Smooth muscle cell (in vitro differentiated cells): ENCODE measurements at regions not wholly inside any gene's neighbourhood (a gene's known extent, or its start where the extent isn't known, plus 50 kb on each side); places are given as distances from the start of the nearest gene placed in this dataset.

Experiments
- DNase-seq: peaks from one replicate; lab custom pipeline; 2025; ENCODE audit not compliant: unreplicated experiment; lab: John Stamatoyannopoulos, UW
- H2AFZ ChIP-seq: fragments of 200-600 bp; sonication (generic); 2 replicates; pipeline ENCODE4 v1.6.0; 2016; ENCODE audit warnings: antibody characterized with exemption, low read depth, mild to moderate bottlenecking
- H3F3A ChIP-seq: fragments of 200-600 bp; sonication (generic); 2 replicates; pipeline ENCODE4 v1.6.0; 2017; ENCODE audit warnings: antibody characterized with exemption, low read depth
- H3K27ac ChIP-seq: fragments of 200-600 bp; sonication (generic); 2 replicates; pipeline ENCODE4 v1.5.1; 2016; ENCODE audit warnings: low read depth, mild to moderate bottlenecking
- H3K27me3 ChIP-seq: fragments of 200-600 bp; sonication (generic); 2 replicates; pipeline ENCODE4 v1.6.1; 2016; ENCODE audit warnings: low read depth, mild to moderate bottlenecking
- H3K36me3 ChIP-seq: fragments of 200-600 bp; sonication (generic); 2 replicates; pipeline ENCODE4 v1.5.1; 2016; ENCODE audit warnings: low read depth
- H3K4me1 ChIP-seq: fragments of 200-600 bp; sonication (generic); 2 replicates; pipeline ENCODE4 v1.5.1; 2016; ENCODE audit warnings: low read depth
- H3K4me2 ChIP-seq: fragments of 200-600 bp; sonication (generic); 2 replicates; pipeline ENCODE4 v1.6.0; 2016; ENCODE audit warnings: mild to moderate bottlenecking
- H3K4me3 ChIP-seq: fragments of 200-600 bp; sonication (generic); 2 replicates; pipeline ENCODE4 v1.5.1; 2016; ENCODE audit warnings: mild to moderate bottlenecking
- H3K79me2 ChIP-seq: fragments of 200-600 bp; sonication (generic); 2 replicates; pipeline ENCODE4 v1.6.0; 2016; ENCODE audit warnings: low read depth, mild to moderate bottlenecking
- H3K9ac ChIP-seq: fragments of 200-600 bp; sonication (generic); 2 replicates; pipeline ENCODE4 v1.6.0; 2016; ENCODE audit warnings: low read depth
- H3K9me3 ChIP-seq: fragments of 200-600 bp; sonication (generic); replicated peaks from 2 replicates; pipeline ENCODE4 v1.5.1; 2016; ENCODE audit warnings: low read depth
- H4K20me1 ChIP-seq: fragments of 200-600 bp; sonication (generic); 2 replicates; pipeline ENCODE4 v1.6.0; 2016; ENCODE audit warnings: low read depth
- CTCF ChIP-seq: fragments of 200-600 bp; sonication (generic); IDR thresholded peaks from 2 replicates; pipeline ENCODE4 v1.5.1; 2017; ENCODE audit warnings: borderline replicate concordance, mild to moderate bottlenecking, antibody characterized with exemption; ENCODE audit not compliant: insufficient read depth, poor library complexity, severe bottlenecking
- WGBS: methylation state at CpG from one replicate; pipeline ENCODE4 v1.1.7; 2016; ENCODE audit warnings: low lambda C conversion rate; 5-methylcytosine and 5-hydroxymethylcytosine counted together

- no peaks in the 10 kb centered on the region for H3K79me2 ChIP-seq
- H4K20me1 ChIP-seq = no peaks in the 10 kb centered on the region
- no peaks in the 10 kb centered on the region for H3K4me1 ChIP-seq
- DNase-seq = no peak
- no peak overlapping the region for H2AFZ ChIP-seq
- H3K27ac ChIP-seq = no peak overlapping the region
- H3K4me2 ChIP-seq = no peak overlapping the region
- no peaks in the 10 kb centered on the region for H3K9me3 ChIP-seq
- no peaks in the 10 kb centered on the region for H3K27me3 ChIP-seq
- no peak overlapping the region for H3K9ac ChIP-seq
- H3K36me3 ChIP-seq = no peaks in the 10 kb centered on the region
- no peak for TF ChIP-seq CTCF
- no peak overlapping the region for H3K4me3 ChIP-seq
- H3F3A ChIP-seq = no peaks in the 10 kb centered on the region
Measured at GRCh38 chr5:121744577-121744976, 107.1 kb upstream of the FTMT start.

- 75% methylated on average over 1 of the region's 1 CpG for WGBS
- Histone ChIP-seq H3K27me3 (no peaks in the 10 kb centered on the region), H3K4me2 (no peak overlapping the region), H3K36me3 (no peaks in the 10 kb centered on the region), H3K27ac (no peak overlapping the region), H3K79me2 (no peaks in the 10 kb centered on the region), H2AFZ (peak overlapping the region; percentile 6), H3K4me3 (no peak overlapping the region), H3K9ac (no peak overlapping the region), H4K20me1 (no peaks in the 10 kb centered on the region), H3K9me3 (no peaks in the 10 kb centered on the region), H3F3A (no peaks in the 10 kb centered on the region), H3K4me1 (no peaks in the 10 kb centered on the region)
- no peak for DNase-seq
- no peak for TF ChIP-seq CTCF
Measured at GRCh38 chr5:121745407-121745806, 106.3 kb upstream of the FTMT start.

DNA sequence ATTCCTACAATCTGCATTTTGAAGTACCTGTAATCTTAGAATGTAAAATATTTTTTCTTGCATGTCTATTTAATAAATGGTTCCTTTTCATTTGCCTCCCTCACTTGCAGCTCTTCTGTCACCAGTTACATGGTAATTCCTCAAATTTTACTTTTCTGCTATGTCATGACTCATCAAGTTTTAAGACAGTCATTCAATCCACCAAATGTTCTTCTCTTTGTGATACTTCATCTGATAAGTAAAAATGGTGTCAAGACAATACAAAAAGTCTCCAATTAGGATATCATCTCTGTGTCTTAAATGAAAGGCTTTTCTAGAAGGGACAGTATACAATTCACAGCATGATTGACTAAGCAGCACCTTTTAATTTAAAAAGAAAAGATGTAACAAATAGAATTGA, 104.9 kb upstream of the FTMT start:
- Histone ChIP-seq H3K36me3 (no peaks in the 10 kb centered on the region), H3K27ac (no peak overlapping the region), H3K4me1 (no peaks in the 10 kb centered on the region), H3K27me3 (no peaks in the 10 kb centered on the region), H3K9ac (no peak overlapping the region), H3F3A (no peaks in the 10 kb centered on the region), H3K9me3 (no peaks in the 10 kb centered on the region), H3K79me2 (no peaks in the 10 kb centered on the region), H2AFZ (no peak overlapping the region), H4K20me1 (no peaks in the 10 kb centered on the region), H3K4me3 (no peak overlapping the region), H3K4me2 (no peak overlapping the region)
- no peak for DNase-seq
- TF ChIP-seq CTCF = no peak

GRCh38 chr5:121748686-121749085, 103.0 kb upstream of the FTMT start:
- no peaks in the 10 kb centered on the region for H3K79me2 ChIP-seq
- H3K4me1 ChIP-seq = no peaks in the 10 kb centered on the region
- no peaks in the 10 kb centered on the region for H3K27me3 ChIP-seq
- peak overlapping the region; percentile 23 for H2AFZ ChIP-seq
- no peaks in the 10 kb centered on the region for H4K20me1 ChIP-seq
- no peak overlapping the region for H3K4me3 ChIP-seq
- H3K9me3 ChIP-seq = no peaks in the 10 kb centered on the region
- H3F3A ChIP-seq = no peaks in the 10 kb centered on the region
- no peak overlapping the region for H3K27ac ChIP-seq
- no peak for TF ChIP-seq CTCF
- no peak overlapping the region for H3K4me2 ChIP-seq
- no peaks in the 10 kb centered on the region for H3K36me3 ChIP-seq
- DNase-seq = no peak
- H3K9ac ChIP-seq = no peak overlapping the region
